HG02870 (cell line): ENCODE measurements at regions not wholly inside any gene's neighbourhood (a gene's known extent, or its start where the extent isn't known, plus 50 kb on each side); places are given as distances from the start of the nearest gene placed in this dataset.

Experiments used
- ATAC-seq: cut with Tn5 transposase; IDR thresholded peaks from one replicate; pipeline ENCODE4 v1.9.1; 2021; ENCODE audit warnings: mild to moderate bottlenecking, moderate library complexity; ENCODE audit not compliant: unreplicated experiment

DNA sequence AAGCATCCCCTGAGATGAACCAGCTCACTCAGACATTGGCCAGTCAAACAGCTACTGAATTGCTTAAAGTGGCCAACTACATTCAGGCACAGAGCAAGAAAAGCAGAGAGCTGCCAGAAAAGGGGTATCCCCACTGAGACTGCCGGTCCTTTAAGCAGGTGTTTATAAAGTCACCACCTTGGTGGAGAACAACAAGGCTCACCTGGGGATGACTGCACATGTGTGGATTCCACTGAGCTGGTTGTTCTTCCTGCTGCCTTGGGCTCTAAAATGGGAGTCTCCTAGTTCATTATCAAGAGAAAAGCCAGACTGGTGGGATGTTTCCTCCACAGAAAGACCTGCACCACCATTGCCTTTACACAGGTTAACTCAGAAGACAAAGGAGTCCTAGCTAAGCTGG lies 51.8 kb upstream of the IPO5 start:
- ATAC-seq, result no peak
